Midbrain (tissue), 1 donor: ENCODE measurements at regions not wholly inside any gene's neighbourhood (a gene's known extent, or its start where the extent isn't known, plus 50 kb on each side); places are given as distances from the start of the nearest gene placed in this dataset.

ENCODE experiments used
- DNase-seq: peaks from one replicate; lab custom pipeline; 2025; lab: John Stamatoyannopoulos, UW

- no peak for DNase-seq
These were observed 2046.8 kb downstream of the TP53TG3F start for GRCh38 chr16:35506018-35506897.

- no peak for DNase-seq
These were observed 2047.4 kb downstream of the TP53TG3F start for GRCh38 chr16:35506898-35507194.

- no peak for DNase-seq
These were observed 2051.3 kb downstream of the TP53TG3F start for GRCh38 chr16:35510701-35511100.

GRCh38 chr16:35516551-35516950 lies 2057.1 kb downstream of the TP53TG3F start:
- no peak for DNase-seq

- no peak for DNase-seq
These were observed 2057.6 kb downstream of the TP53TG3F start for GRCh38 chr16:35516971-35517370.

GRCh38 chr16:35523991-35524390 lies 2064.6 kb downstream of the TP53TG3F start:
- DNase-seq = no peak

- DNase-seq = no peak
These were observed 2066.7 kb downstream of the TP53TG3F start for GRCh38 chr16:35525979-35526590.

- DNase-seq = no peak
These were observed 2073.2 kb downstream of the TP53TG3F start for GRCh38 chr16:35532576-35532975.

- DNase-seq = no peak
These were observed 2074.3 kb downstream of the TP53TG3F start for GRCh38 chr16:35533683-35534082.

GRCh38 chr16:35543486-35543885 lies 2084.1 kb downstream of the TP53TG3F start:
- no peak for DNase-seq

GRCh38 chr16:35552763-35553162 lies 2093.4 kb downstream of the TP53TG3F start:
- no peak for DNase-seq

- DNase-seq = no peak
These were observed 2098.3 kb downstream of the TP53TG3F start for GRCh38 chr16:35557731-35558130.

- DNase-seq = no peak
These were observed 2100.7 kb downstream of the TP53TG3F start for GRCh38 chr16:35559911-35560636.

GRCh38 chr16:35560637-35560984 lies 2101.2 kb downstream of the TP53TG3F start:
- no peak for DNase-seq

GRCh38 chr16:35561346-35561745 lies 2101.9 kb downstream of the TP53TG3F start:
- no peak for DNase-seq

- DNase-seq = no peak
These were observed 2103.1 kb downstream of the TP53TG3F start for GRCh38 chr16:35562471-35562870.

GRCh38 chr16:35562919-35563318 lies 2103.5 kb downstream of the TP53TG3F start:
- no peak for DNase-seq

- DNase-seq = no peak
These were observed 2104.7 kb downstream of the TP53TG3F start for GRCh38 chr16:35564148-35564547.

GRCh38 chr16:35564889-35565288 lies 2105.5 kb downstream of the TP53TG3F start:
- DNase-seq = no peak

- no peak for DNase-seq
These were observed 2106.2 kb downstream of the TP53TG3F start for GRCh38 chr16:35565626-35566025.

- no peak for DNase-seq
These were observed 2110.0 kb downstream of the TP53TG3F start for GRCh38 chr16:35569413-35569812.

GRCh38 chr16:35570946-35571345 lies 2111.5 kb downstream of the TP53TG3F start:
- no peak for DNase-seq

GRCh38 chr16:35572186-35572585 lies 2112.8 kb downstream of the TP53TG3F start:
- DNase-seq = no peak
